Smooth muscle cell (in vitro differentiated cells): ENCODE measurements at regions not wholly inside any gene's neighbourhood (a gene's known extent, or its start where the extent isn't known, plus 50 kb on each side); places are given as distances from the start of the nearest gene placed in this dataset.

Experiments
- DNase-seq: peaks from one replicate; lab custom pipeline; 2025; ENCODE audit not compliant: unreplicated experiment; lab: John Stamatoyannopoulos, UW
- H2AFZ ChIP-seq: fragments of 200-600 bp; sonication (generic); 2 replicates; pipeline ENCODE4 v1.6.0; 2016; ENCODE audit warnings: antibody characterized with exemption, low read depth, mild to moderate bottlenecking
- H3F3A ChIP-seq: fragments of 200-600 bp; sonication (generic); 2 replicates; pipeline ENCODE4 v1.6.0; 2017; ENCODE audit warnings: antibody characterized with exemption, low read depth
- H3K27ac ChIP-seq: fragments of 200-600 bp; sonication (generic); 2 replicates; pipeline ENCODE4 v1.5.1; 2016; ENCODE audit warnings: low read depth, mild to moderate bottlenecking
- H3K27me3 ChIP-seq: fragments of 200-600 bp; sonication (generic); 2 replicates; pipeline ENCODE4 v1.6.1; 2016; ENCODE audit warnings: low read depth, mild to moderate bottlenecking
- H3K36me3 ChIP-seq: fragments of 200-600 bp; sonication (generic); 2 replicates; pipeline ENCODE4 v1.5.1; 2016; ENCODE audit warnings: low read depth
- H3K4me1 ChIP-seq: fragments of 200-600 bp; sonication (generic); 2 replicates; pipeline ENCODE4 v1.5.1; 2016; ENCODE audit warnings: low read depth
- H3K4me2 ChIP-seq: fragments of 200-600 bp; sonication (generic); 2 replicates; pipeline ENCODE4 v1.6.0; 2016; ENCODE audit warnings: mild to moderate bottlenecking
- H3K4me3 ChIP-seq: fragments of 200-600 bp; sonication (generic); 2 replicates; pipeline ENCODE4 v1.5.1; 2016; ENCODE audit warnings: mild to moderate bottlenecking
- H3K79me2 ChIP-seq: fragments of 200-600 bp; sonication (generic); 2 replicates; pipeline ENCODE4 v1.6.0; 2016; ENCODE audit warnings: low read depth, mild to moderate bottlenecking
- H3K9ac ChIP-seq: fragments of 200-600 bp; sonication (generic); 2 replicates; pipeline ENCODE4 v1.6.0; 2016; ENCODE audit warnings: low read depth
- H3K9me3 ChIP-seq: fragments of 200-600 bp; sonication (generic); replicated peaks from 2 replicates; pipeline ENCODE4 v1.5.1; 2016; ENCODE audit warnings: low read depth
- H4K20me1 ChIP-seq: fragments of 200-600 bp; sonication (generic); 2 replicates; pipeline ENCODE4 v1.6.0; 2016; ENCODE audit warnings: low read depth
- CTCF ChIP-seq: fragments of 200-600 bp; sonication (generic); IDR thresholded peaks from 2 replicates; pipeline ENCODE4 v1.5.1; 2017; ENCODE audit warnings: borderline replicate concordance, mild to moderate bottlenecking, antibody characterized with exemption; ENCODE audit not compliant: insufficient read depth, poor library complexity, severe bottlenecking
- WGBS: methylation state at CpG from one replicate; pipeline ENCODE4 v1.1.7; 2016; ENCODE audit warnings: low lambda C conversion rate; 5-methylcytosine and 5-hydroxymethylcytosine counted together

GRCh38 chr18:54089749-54090459 lies 134.6 kb downstream of the MBD2 start:
- H3K4me1 ChIP-seq = peaks cover 7% of the 10 kb centered on the region
- no peaks in the 10 kb centered on the region for H3K79me2 ChIP-seq
- WGBS = 89% methylated on average over 2 of the region's 2 CpGs
- H2AFZ ChIP-seq = no peak overlapping the region
- H3K27ac ChIP-seq = no peak overlapping the region
- H3K4me2 ChIP-seq = no peak overlapping the region
- no peak overlapping the region for H3K9ac ChIP-seq
- no peaks in the 10 kb centered on the region for H4K20me1 ChIP-seq
- H3K9me3 ChIP-seq = no peaks in the 10 kb centered on the region
- no peak for DNase-seq
- TF ChIP-seq CTCF = no peak
- H3K4me3 ChIP-seq = no peak overlapping the region
- H3K36me3 ChIP-seq = no peaks in the 10 kb centered on the region
- H3K27me3 ChIP-seq = no peaks in the 10 kb centered on the region
- H3F3A ChIP-seq = no peaks in the 10 kb centered on the region

GRCh38 chr18:54086863-54087262 lies 137.6 kb downstream of the MBD2 start:
- Histone ChIP-seq H3K4me2 (no peak overlapping the region), H4K20me1 (no peaks in the 10 kb centered on the region), H3K9ac (no peak overlapping the region), H3K9me3 (no peaks in the 10 kb centered on the region), H2AFZ (no peak overlapping the region), H3F3A (no peaks in the 10 kb centered on the region), H3K4me1 (peaks cover 7% of the 10 kb centered on the region), H3K27ac (no peak overlapping the region), H3K36me3 (no peaks in the 10 kb centered on the region), H3K27me3 (no peaks in the 10 kb centered on the region), H3K4me3 (no peak overlapping the region), H3K79me2 (no peaks in the 10 kb centered on the region)
- no peak for TF ChIP-seq CTCF
- DNase-seq = no peak
- WGBS = 95% methylated on average over 3 of the region's 3 CpGs

- Histone ChIP-seq H3K4me3 (no peak overlapping the region), H3K79me2 (no peaks in the 10 kb centered on the region), H3K36me3 (no peaks in the 10 kb centered on the region), H3K9me3 (no peaks in the 10 kb centered on the region), H3K4me2 (no peak overlapping the region), H3K9ac (no peak overlapping the region), H4K20me1 (no peaks in the 10 kb centered on the region), H3K4me1 (peaks cover 7% of the 10 kb centered on the region), H2AFZ (no peak overlapping the region), H3K27me3 (no peaks in the 10 kb centered on the region), H3F3A (no peaks in the 10 kb centered on the region), H3K27ac (no peak overlapping the region)
- no peak for TF ChIP-seq CTCF
- WGBS = 73% methylated on average over 8 of the region's 8 CpGs
- no peak for DNase-seq
These were observed 138.2 kb downstream of the MBD2 start for GRCh38 chr18:54086046-54086802.
